Skin epidermis (tissue), 12 donors: ENCODE measurements at regions not wholly inside any gene's neighbourhood (a gene's known extent, or its start where the extent isn't known, plus 50 kb on each side); places are given as distances from the start of the nearest gene placed in this dataset.
"Not testable (repeated sequence)": the region's sequence is repeated elsewhere in the genome, so short reads cannot be mapped to it uniquely, and the experiment has no call there.

ENCODE experiments used
- H3K27ac ChIP-seq, 21 experiments: fragments of 200-600 bp; sonication (generic) in 11 of 21; one replicate each; pipeline ENCODE4 v1.5.0; 2020; ENCODE audit warnings: mild to moderate bottlenecking in 3 of 21, inconsistent platforms in 2 of 21, moderate library complexity in 2 of 21
- H3K4me3 ChIP-seq, 7 experiments: fragments of 200-600 bp; sonication (generic) in 2 of 7; one replicate each; pipeline ENCODE4 v1.5.0; 2020; ENCODE audit warnings: inconsistent platforms in 2 of 7, mild to moderate bottlenecking in 2 of 7, moderate library complexity in 1 of 7

- H3K4me3 ChIP-seq: no peak overlapping the region
- peak overlapping the region in 9 of 21 experiments; percentile 27 to 84 (median 78) for H3K27ac ChIP-seq
Measured at GRCh38 chr14:56004323-56004722, 113.9 kb upstream of the PELI2 start.

DNA sequence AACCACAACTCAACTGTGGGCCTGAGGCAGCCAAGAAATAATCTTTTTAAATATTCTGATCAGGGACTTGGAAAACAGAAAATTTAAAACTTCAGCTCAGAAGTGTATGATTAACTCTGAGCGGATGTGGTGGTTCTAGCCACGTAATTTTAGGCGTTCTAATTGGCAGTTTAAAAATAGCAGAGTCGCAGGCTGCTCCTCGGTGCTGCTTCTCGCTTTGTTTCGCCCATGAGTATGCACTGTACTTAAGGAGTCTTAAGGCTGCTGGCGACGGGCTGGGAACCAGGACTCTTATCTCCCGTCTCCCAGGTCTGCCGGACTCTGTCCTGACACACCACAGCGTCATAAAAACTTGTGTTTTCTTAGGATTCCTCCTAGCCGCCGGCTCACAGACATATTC, 113.4 kb upstream of the PELI2 start:
- H3K27ac ChIP-seq: peak overlapping the region in 16 of 21 experiments; percentile 24 to 84 (median 70)
- no peak overlapping the region for H3K4me3 ChIP-seq

DNA sequence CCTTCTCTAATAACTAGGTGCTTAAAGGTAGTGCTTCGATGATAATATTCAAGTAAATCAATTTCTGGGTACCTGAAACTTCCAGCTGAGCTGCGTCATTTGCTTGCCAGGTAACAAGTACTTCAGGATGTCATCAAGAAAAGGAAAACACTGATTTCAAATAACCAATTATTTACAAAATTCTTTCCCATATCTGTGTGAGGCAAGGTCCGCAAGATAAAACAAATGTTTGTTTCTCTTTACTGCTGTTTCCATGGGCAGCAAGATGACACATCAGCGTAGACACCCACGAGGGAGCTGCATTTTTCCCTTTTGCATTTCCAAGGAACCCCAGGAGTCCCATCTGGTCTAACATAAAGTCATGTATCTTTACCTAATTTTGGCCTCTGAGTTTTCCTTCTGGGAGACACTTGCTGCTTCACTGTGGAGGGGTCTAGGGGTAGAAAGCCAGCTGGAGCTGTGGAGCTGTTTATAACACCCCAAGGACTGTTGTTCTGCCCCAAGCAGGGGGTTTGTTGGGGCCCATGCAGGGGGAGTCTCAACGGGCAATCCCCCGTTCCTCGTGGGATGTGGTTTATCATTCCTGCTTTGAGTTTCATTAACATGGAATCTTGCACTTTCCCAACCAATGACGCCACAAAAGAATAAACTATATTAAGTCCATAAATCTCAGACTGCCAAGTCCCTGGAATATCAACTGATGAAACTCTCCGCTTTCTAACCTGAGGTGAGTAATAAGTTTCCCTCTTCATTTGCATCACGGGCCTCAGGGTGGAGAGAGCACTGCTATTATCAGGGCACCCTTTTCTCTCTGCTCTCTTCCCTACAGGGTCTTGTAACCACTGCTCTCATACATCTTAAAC, 112.8 kb upstream of the PELI2 start:
- peak overlapping the region in 17 of 21 experiments; percentile 4 to 84 (median 68) for H3K27ac ChIP-seq
- H3K4me3 ChIP-seq: no peak overlapping the region

DNA sequence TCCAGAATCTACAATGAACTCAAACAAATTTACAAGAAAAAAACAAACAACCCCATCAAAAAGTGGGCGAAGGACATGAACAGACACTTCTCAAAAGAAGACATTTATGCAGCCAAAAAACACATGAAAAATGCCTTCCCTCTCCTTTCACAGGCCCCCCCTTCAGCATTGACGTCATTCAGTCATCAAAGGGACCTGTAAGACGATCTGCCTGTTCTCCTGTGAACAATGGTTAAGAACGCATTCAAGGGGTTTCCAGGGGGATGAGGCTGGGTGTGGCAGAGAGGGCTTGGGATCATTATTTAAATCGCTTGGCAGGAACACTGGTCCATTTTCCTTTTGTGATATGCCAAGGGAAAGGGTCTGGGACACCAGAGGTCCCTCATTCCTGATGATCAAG, 110.7 kb upstream of the PELI2 start:
- not testable (repeated sequence) for H3K27ac ChIP-seq, H3K4me3 ChIP-seq

- no peak overlapping the region for H3K4me3 ChIP-seq
- H3K27ac ChIP-seq: no peak overlapping the region
Measured at GRCh38 chr14:56008150-56008549, 110.1 kb upstream of the PELI2 start.

- H3K27ac ChIP-seq, H3K4me3 ChIP-seq: not testable (repeated sequence)
Measured at GRCh38 chr14:56008661-56009060, 109.5 kb upstream of the PELI2 start.

- H3K27ac ChIP-seq: no peak overlapping the region
- H3K4me3 ChIP-seq: no peak overlapping the region
Measured at GRCh38 chr14:56023661-56024081, 94.5 kb upstream of the PELI2 start.

GRCh38 chr14:56025191-56025590, 93.0 kb upstream of the PELI2 start:
- no peak overlapping the region for H3K4me3 ChIP-seq
- no peak overlapping the region for H3K27ac ChIP-seq

DNA sequence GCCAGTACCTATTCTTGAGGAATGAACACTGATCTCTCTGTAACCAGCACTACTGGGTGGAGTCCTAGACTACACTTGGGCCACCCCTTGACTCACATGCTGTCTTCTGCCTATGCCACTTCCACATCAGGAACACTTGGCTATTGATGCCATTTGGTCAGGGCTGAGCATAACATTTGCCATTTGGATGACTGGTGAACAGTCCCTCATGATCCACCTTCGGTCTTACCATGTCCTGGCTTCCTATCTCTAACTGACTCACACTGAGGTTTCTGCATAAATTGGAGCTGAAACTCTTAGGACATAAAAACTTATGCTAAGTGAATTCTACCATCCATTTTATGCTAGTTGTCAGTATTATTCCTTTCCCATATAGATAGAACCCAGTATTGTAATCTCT, 91.7 kb upstream of the PELI2 start:
- Histone ChIP-seq H3K4me3 (no peak overlapping the region), H3K27ac (no peak overlapping the region)

DNA sequence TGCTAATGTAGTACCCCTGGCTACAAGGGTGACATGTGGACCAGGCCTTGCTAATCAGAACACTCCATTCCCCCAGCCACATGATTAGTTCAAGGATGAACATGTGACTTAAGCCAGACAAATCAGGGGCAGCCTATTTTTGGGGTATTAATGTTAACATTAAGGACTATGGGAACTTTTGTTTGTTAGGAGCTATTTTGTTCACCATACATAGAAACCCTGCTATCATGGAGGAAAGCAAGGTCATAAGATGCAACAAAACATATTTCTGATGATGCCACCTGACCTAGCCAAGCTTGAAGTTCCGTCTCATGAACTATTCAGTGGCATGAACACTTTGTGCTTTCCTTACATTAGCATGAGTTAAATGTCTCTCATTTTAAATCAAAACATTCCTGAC, 90.8 kb upstream of the PELI2 start:
- H3K4me3 ChIP-seq: no peak overlapping the region
- peak overlapping the region in 1 of 21 experiments; percentile 38 for H3K27ac ChIP-seq

GRCh38 chr14:56027916-56028712, 90.1 kb upstream of the PELI2 start:
- Histone ChIP-seq H3K4me3 (no peak overlapping the region), H3K27ac (peak overlapping the region in 5 of 21 experiments; percentile 9 to 63 (median 30))

- H3K4me3 ChIP-seq: no peak overlapping the region
- no peak overlapping the region for H3K27ac ChIP-seq
Measured at GRCh38 chr14:56036353-56036752, 81.9 kb upstream of the PELI2 start.

DNA sequence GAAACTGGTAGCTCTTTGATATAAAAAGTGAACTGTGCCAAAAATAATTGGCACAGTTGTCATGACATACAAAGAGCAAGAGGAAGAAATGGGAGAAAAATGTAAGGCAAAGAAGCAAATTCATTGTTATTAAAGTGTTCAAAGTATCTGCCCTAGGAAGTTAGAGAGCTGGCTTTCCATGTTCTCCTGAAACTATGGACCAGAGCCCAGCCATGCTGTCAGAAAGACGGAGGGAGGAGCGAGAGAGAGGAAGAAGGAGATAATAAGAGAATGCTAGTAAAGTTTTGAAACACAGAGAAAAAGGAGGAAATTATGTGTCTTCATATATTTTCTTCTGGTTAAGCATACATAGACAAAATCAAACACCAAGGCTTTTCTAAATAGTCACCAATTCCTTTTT, 78.1 kb upstream of the PELI2 start:
- H3K27ac ChIP-seq: no peak overlapping the region
- H3K4me3 ChIP-seq: no peak overlapping the region

GRCh38 chr14:56044196-56044595, 74.0 kb upstream of the PELI2 start:
- Histone ChIP-seq H3K4me3 (no peak overlapping the region), H3K27ac (no peak overlapping the region)

DNA sequence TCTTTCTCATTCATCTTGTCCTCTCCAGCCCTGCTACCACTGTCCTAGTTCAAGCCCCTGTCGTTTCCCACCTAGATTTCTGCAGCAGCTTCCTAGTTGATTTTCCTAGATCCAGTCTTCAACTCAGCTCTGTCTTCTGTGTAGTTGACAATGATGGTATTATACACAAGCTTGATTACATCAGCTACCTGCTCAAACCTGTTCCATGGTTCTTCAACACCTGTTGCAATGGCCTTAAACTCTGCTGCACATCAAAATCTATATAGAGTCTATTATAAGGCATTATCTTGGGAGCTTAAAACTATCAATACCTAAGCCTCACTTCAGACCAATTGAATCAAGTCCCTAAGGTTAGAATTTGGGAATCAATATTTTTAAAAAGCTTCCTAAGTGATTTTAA, 71.7 kb upstream of the PELI2 start:
- Histone ChIP-seq H3K27ac (no peak overlapping the region), H3K4me3 (no peak overlapping the region)

GRCh38 chr14:56046996-56047395, 71.2 kb upstream of the PELI2 start:
- no peak overlapping the region for H3K27ac ChIP-seq

GRCh38 chr14:56049536-56049935, 68.7 kb upstream of the PELI2 start:
- no peak overlapping the region for H3K4me3 ChIP-seq
- no peak overlapping the region for H3K27ac ChIP-seq

More at GRCh38 chr14:56046996-56047395, 71.2 kb upstream of the PELI2 start:
- no peak overlapping the region for H3K4me3 ChIP-seq

- Histone ChIP-seq H3K4me3 (no peak overlapping the region), H3K27ac (no peak overlapping the region)
Measured at GRCh38 chr14:56055511-56055910, 62.7 kb upstream of the PELI2 start.

GRCh38 chr14:56056031-56056430, 62.2 kb upstream of the PELI2 start:
- Histone ChIP-seq H3K4me3 (no peak overlapping the region), H3K27ac (no peak overlapping the region)

DNA sequence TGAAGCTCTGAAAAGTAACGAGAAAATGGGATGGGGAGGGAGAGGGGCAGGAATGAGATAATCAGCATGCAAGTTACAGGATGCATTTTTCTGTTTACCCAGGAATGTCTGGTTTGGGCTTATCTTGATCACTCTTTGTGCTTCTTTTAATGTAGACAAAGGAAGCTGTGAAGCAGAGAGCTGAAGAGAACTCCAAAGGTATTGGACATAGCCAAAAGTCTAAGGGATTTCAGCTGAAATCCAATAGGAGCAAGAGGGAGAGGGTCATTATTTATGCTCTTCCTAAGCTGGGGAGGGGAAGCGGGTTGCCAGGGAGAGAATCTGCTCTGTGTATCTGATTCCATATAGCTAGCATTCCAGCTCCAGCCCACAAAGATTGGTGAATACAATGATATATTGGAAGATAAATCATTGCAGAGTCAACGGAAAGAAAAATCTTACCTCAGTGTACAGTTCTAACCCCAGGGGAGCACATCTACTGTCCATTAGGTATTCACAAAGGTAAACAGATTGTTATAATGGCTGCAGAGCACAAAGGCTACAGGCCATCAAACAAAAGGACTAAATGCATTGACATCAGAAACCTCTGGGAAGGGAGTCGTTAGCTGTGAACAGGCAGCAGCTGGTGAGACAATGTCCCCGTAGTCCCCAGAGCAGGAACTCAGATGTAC, 61.0 kb upstream of the PELI2 start:
- H3K4me3 ChIP-seq: no peak overlapping the region

More for the DNA sequence above, 61.0 kb upstream of the PELI2 start:
- no peak overlapping the region for H3K27ac ChIP-seq
